ENCODE measurements at regions not wholly inside any gene's neighbourhood (a gene's known extent, or its start where the extent isn't known, plus 50 kb on each side); places are given as distances from the start of the nearest gene placed in this dataset.

DNA sequence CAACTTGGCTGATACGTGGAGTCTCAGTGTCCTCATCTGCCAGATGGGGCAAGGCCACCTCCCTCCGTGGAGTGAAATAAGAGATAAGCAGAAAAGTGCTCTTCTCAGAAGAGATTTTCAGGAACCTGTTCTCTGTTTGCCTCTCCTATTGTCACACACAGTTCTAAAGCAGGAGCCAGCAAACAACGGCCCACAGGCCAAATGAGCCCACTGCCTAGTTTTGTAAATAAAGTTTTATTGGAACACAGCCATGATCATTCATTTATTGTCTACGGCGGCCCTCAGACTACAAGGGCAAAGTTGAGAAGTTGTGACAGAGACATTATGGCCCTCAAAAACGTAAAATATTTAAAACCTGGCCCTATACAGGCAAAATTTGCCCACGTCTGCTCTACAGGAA, 256.8 kb upstream of the IGF1R start:
- POLR2A ChIA-PET (ENCODE audit: unreplicated experiment) = no interaction called here
- Histone ChIP-seq H3K4me1 (ENCODE audit: insufficient read depth, low read length) (no peaks in the 10 kb centered on the region), H3K4me2 (ENCODE audit: low read length) (no peak overlapping the region), H3K9me2 (replicated peaks; ENCODE audit: low read length) (no peaks in the 10 kb centered on the region), H3K27ac (ENCODE audit: low read length) (no peak overlapping the region), H3K9me3 (ENCODE audit: low read length) (no peaks in the 10 kb centered on the region), H3K9ac (ENCODE audit: low read length) (no peak overlapping the region), H3K36me3 (ENCODE audit: low read depth, low read length) (no peaks in the 10 kb centered on the region), H3K4me3 (ENCODE audit: low read length) (no peak overlapping the region), H3F3A (ENCODE audit: low read length, unreplicated experiment) (no peaks in the 10 kb centered on the region), H3K27me3 (ENCODE audit: low read length) (peaks cover 87% of the 10 kb centered on the region), H4K20me1 (ENCODE audit: low read length) (no peaks in the 10 kb centered on the region), H3K79me2 (ENCODE audit: low read length) (no peaks in the 10 kb centered on the region), H2AFZ (ENCODE audit: low read length) (no peak overlapping the region)
- no TSS peak for BruUV-seq (replicated peaks)
- ATAC-seq (no peak), DNase-seq (no peak)
- intact Hi-C loops (cut with micrococcal nuclease) = no loop called here
- TF ChIP-seq EZH2 (IDR thresholded peaks at IDR 0.05; ENCODE audit: low read length, unreplicated experiment) = no peak
- TF ChIP-seq EZH2phosphoT487 (IDR thresholded peaks at IDR 0.05; ENCODE audit: borderline replicate concordance, low read length) = no peak
- TF ChIP-seq, protein P1, sequence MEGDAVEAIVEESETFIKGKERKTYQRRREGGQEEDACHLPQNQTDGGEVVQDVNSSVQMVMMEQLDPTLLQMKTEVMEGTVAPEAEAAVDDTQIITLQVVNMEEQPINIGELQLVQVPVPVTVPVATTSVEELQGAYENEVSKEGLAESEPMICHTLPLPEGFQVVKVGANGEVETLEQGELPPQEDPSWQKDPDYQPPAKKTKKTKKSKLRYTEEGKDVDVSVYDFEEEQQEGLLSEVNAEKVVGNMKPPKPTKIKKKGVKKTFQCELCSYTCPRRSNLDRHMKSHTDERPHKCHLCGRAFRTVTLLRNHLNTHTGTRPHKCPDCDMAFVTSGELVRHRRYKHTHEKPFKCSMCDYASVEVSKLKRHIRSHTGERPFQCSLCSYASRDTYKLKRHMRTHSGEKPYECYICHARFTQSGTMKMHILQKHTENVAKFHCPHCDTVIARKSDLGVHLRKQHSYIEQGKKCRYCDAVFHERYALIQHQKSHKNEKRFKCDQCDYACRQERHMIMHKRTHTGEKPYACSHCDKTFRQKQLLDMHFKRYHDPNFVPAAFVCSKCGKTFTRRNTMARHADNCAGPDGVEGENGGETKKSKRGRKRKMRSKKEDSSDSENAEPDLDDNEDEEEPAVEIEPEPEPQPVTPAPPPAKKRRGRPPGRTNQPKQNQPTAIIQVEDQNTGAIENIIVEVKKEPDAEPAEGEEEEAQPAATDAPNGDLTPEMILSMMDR (conservative IDR thresholded peaks at IDR 0.05; ENCODE audit: low read depth, low read length) = no peak
- CTCF ChIA-PET = no interaction called here

DNA sequence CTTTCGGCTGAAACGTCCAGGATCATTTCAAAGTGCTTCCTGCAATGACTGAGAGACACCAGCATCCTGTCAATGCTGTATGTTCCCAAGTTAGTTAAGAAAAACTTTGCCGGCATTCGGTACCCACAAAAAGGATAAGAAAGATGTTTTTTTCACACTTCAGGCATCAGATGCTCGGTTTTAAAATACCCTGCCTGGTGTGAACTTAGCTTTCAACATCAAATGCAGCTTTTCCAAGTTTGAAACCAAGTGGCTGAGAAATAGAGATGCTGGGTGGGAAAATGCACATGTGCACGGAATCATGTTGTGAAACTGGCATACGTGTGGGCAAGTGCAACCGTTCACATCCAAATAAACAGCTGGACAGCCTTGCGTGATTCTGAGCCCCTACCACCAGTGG, 254.9 kb upstream of the IGF1R start:
- no TSS peak for BruUV-seq (replicated peaks)
- H3K4me2 ChIP-seq (ENCODE audit: low read length) = no peak overlapping the region
- H3K9ac ChIP-seq (ENCODE audit: low read length) = no peak overlapping the region
- CTCF ChIA-PET = no interaction called here
- H3K36me3 ChIP-seq (ENCODE audit: low read depth, low read length) = no peaks in the 10 kb centered on the region
- intact Hi-C loops (cut with micrococcal nuclease) = no loop called here
- no peaks in the 10 kb centered on the region for H3F3A ChIP-seq (ENCODE audit: low read length, unreplicated experiment)
- no peaks in the 10 kb centered on the region for H3K4me1 ChIP-seq (ENCODE audit: insufficient read depth, low read length)
- ATAC-seq (no peak), DNase-seq (no peak)
- H3K79me2 ChIP-seq (ENCODE audit: low read length) = no peaks in the 10 kb centered on the region
- POLR2A ChIA-PET (ENCODE audit: unreplicated experiment) = no interaction called here
- no peaks in the 10 kb centered on the region for H3K9me3 ChIP-seq (ENCODE audit: low read length)
- no peaks in the 10 kb centered on the region for H4K20me1 ChIP-seq (ENCODE audit: low read length)
- peaks cover 89% of the 10 kb centered on the region for H3K27me3 ChIP-seq (ENCODE audit: low read length)
- H3K4me3 ChIP-seq (ENCODE audit: low read length) = no peak overlapping the region
- no peaks in the 10 kb centered on the region for H3K9me2 ChIP-seq (replicated peaks; ENCODE audit: low read length)
- H2AFZ ChIP-seq (ENCODE audit: low read length) = no peak overlapping the region
- H3K27ac ChIP-seq (ENCODE audit: low read length) = no peak overlapping the region
- no peak for TF ChIP-seq EZH2 (IDR thresholded peaks at IDR 0.05; ENCODE audit: low read length, unreplicated experiment)
- TF ChIP-seq, protein P1 (conservative IDR thresholded peaks at IDR 0.05; ENCODE audit: low read depth, low read length) = no peak
- no peak for TF ChIP-seq EZH2phosphoT487 (IDR thresholded peaks at IDR 0.05; ENCODE audit: borderline replicate concordance, low read length)

DNA sequence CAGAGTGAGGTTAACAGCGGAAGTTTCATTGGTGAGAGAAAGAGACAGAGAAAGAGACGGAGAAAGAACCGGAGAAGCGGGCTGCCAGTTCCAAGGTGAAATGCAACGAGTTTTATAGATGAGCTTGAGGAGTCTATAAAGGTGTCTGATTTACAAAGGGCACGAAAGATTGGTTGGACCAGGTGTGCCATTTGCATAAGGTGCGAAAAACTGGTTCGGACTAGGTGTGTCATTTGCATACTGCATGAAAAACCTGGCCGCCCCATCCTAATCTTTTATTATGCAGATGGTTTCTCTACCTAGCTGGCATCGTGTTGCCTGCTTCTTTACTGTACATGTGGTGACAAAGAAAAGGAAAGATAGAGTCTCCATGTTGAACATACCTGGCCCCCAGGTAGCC, 253.8 kb upstream of the IGF1R start:
- intact Hi-C loops (cut with micrococcal nuclease) = no loop called here
- no peaks in the 10 kb centered on the region for H3K4me1 ChIP-seq (ENCODE audit: insufficient read depth, low read length)
- no peaks in the 10 kb centered on the region for H3F3A ChIP-seq (ENCODE audit: low read length, unreplicated experiment)
- no TSS peak for BruUV-seq (replicated peaks)
- ChIA-PET POLR2A (ENCODE audit: unreplicated experiment) (no interaction called here), CTCF (interaction anchor here (0.6 kb wide), 1 partner anchor 83 kb away, joined by 3 read pairs; no protein-coding TSS in a partner anchor)
- H4K20me1 ChIP-seq (ENCODE audit: low read length) = no peaks in the 10 kb centered on the region
- no peaks in the 10 kb centered on the region for H3K9me3 ChIP-seq (ENCODE audit: low read length)
- H3K9ac ChIP-seq (ENCODE audit: low read length) = no peak overlapping the region
- no peaks in the 10 kb centered on the region for H3K79me2 ChIP-seq (ENCODE audit: low read length)
- no peak overlapping the region for H3K27ac ChIP-seq (ENCODE audit: low read length)
- H3K4me3 ChIP-seq (ENCODE audit: low read length) = no peak overlapping the region
- no peak overlapping the region for H2AFZ ChIP-seq (ENCODE audit: low read length)
- H3K36me3 ChIP-seq (ENCODE audit: low read depth, low read length) = no peaks in the 10 kb centered on the region
- ATAC-seq (no peak), DNase-seq (no peak)
- H3K4me2 ChIP-seq (ENCODE audit: low read length) = no peak overlapping the region
- H3K9me2 ChIP-seq (replicated peaks; ENCODE audit: low read length) = no peaks in the 10 kb centered on the region
- TF ChIP-seq EZH2phosphoT487 (IDR thresholded peaks at IDR 0.05; ENCODE audit: borderline replicate concordance, low read length) = no peak
- TF ChIP-seq, protein P1 (conservative IDR thresholded peaks at IDR 0.05; ENCODE audit: low read depth, low read length) = no peak
- no peak for TF ChIP-seq EZH2 (IDR thresholded peaks at IDR 0.05; ENCODE audit: low read length, unreplicated experiment)
- peaks cover 88% of the 10 kb centered on the region for H3K27me3 ChIP-seq (ENCODE audit: low read length)
